DOHH2 (cell line): ENCODE measurements at regions not wholly inside any gene's neighbourhood (a gene's known extent, or its start where the extent isn't known, plus 50 kb on each side); places are given as distances from the start of the nearest gene placed in this dataset.

ENCODE experiments used
- H3F3A ChIP-seq: fragments of 200-600 bp; sonication (generic), shearing (Covaris generic); 2 replicates; pipeline ENCODE4 v1.6.0; 2016; ENCODE audit warnings: antibody characterized with exemption, mild to moderate bottlenecking; ENCODE audit not compliant: control insufficient read depth, insufficient read depth
- H3K27ac ChIP-seq: fragments of 200-600 bp; sonication (generic); 2 replicates; pipeline ENCODE4 v1.5.1; 2014; ENCODE audit warnings: low read depth, mild to moderate bottlenecking, low read length, moderate library complexity
- H3K27me3 ChIP-seq: fragments of 200-600 bp; sonication (generic); 2 replicates; pipeline ENCODE4 v1.6.1; 2014; ENCODE audit warnings: mild to moderate bottlenecking, low read length, mixed read lengths; ENCODE audit not compliant: control insufficient read depth
- H3K36me3 ChIP-seq: fragments of 200-600 bp; sonication (generic); 2 replicates; pipeline ENCODE4 v1.6.1; 2014; ENCODE audit warnings: mild to moderate bottlenecking, low read length, moderate library complexity, mixed read lengths; ENCODE audit not compliant: control insufficient read depth
- H3K4me1 ChIP-seq: fragments of 200-600 bp; sonication (generic); 2 replicates; pipeline ENCODE4 v1.6.1; 2014; ENCODE audit warnings: mild to moderate bottlenecking, low read length, mixed read lengths; ENCODE audit not compliant: control insufficient read depth
- H3K4me2 ChIP-seq: fragments of 200-600 bp; sonication (generic); 2 replicates; pipeline ENCODE4 v1.6.0; 2014; ENCODE audit warnings: mild to moderate bottlenecking, low read length, moderate library complexity
- H3K4me3 ChIP-seq: fragments of 200-600 bp; sonication (generic); 2 replicates; pipeline ENCODE4 v1.5.1; 2014; ENCODE audit warnings: mild to moderate bottlenecking, low read length, mixed read lengths
- H3K79me2 ChIP-seq: fragments of 200-600 bp; sonication (generic); 2 replicates; pipeline ENCODE4 v1.6.1; 2014; ENCODE audit warnings: mild to moderate bottlenecking, low read length, mixed read lengths; ENCODE audit not compliant: control insufficient read depth
- H3K9me2 ChIP-seq: fragments of 200-600 bp; sonication (generic); replicated peaks from 2 replicates; pipeline ENCODE4 v1.6.1; 2014; ENCODE audit warnings: mild to moderate bottlenecking, low read length, mixed read lengths; ENCODE audit not compliant: control insufficient read depth
- H3K9me3 ChIP-seq: fragments of 200-600 bp; sonication (generic); 2 replicates; pipeline ENCODE4 v1.6.1; 2014; ENCODE audit warnings: antibody characterized with exemption, low read length, mixed read lengths; ENCODE audit not compliant: control insufficient read depth, insufficient read depth
- H4K20me1 ChIP-seq: fragments of 200-600 bp; sonication (generic); 2 replicates; pipeline ENCODE4 v1.6.0; 2014; ENCODE audit warnings: low read depth, mild to moderate bottlenecking, antibody characterized with exemption, low read length, moderate library complexity; ENCODE audit not compliant: control insufficient read depth, insufficient read depth
- CTCF ChIP-seq: fragments of 200-600 bp; sonication (generic); IDR thresholded peaks from one replicate; pipeline ENCODE4 v1.5.1; 2014; ENCODE audit warnings: antibody characterized with exemption, mild to moderate bottlenecking, low read depth, low read length; ENCODE audit not compliant: poor library complexity, severe bottlenecking
- EZH2phosphoT487 ChIP-seq: fragments of 200-600 bp; sonication (generic); IDR thresholded peaks from 2 replicates; pipeline ENCODE4 v1.6.1; 2017; ENCODE audit warnings: borderline replicate concordance, mild to moderate bottlenecking, antibody characterized with exemption, low read length, moderate library complexity, mixed read lengths

DNA sequence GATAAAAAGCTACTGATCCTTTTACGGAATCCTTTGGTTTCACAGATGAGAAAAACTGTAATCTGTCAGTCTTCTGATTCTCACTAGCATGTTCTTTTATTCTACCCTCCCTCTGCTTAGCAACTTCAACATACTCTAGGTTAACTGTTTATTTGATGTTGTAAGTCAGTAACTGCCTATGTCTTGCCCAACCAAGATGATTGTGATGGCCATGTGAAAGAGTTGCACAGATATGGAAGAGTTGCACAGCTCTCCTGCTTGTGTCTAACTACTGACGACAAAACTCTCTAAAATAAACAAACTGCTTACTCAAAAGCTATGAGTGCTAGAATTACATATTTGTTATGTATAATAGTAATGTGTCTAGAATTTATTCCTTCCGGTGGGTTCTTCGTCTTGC, 227.3 kb upstream of the DAB2 start:
- Histone ChIP-seq H3F3A (no peaks in the 10 kb centered on the region), H3K4me2 (no peak overlapping the region), H3K36me3 (no peaks in the 10 kb centered on the region), H3K79me2 (no peaks in the 10 kb centered on the region), H3K9me2 (no peaks in the 10 kb centered on the region), H3K4me1 (no peaks in the 10 kb centered on the region), H3K27me3 (no peaks in the 10 kb centered on the region), H4K20me1 (no peaks in the 10 kb centered on the region), H3K27ac (no peak overlapping the region), H3K4me3 (no peak overlapping the region), H3K9me3 (no peaks in the 10 kb centered on the region)
- TF ChIP-seq EZH2phosphoT487: no peak
- TF ChIP-seq CTCF: no peak

- Histone ChIP-seq H3F3A (no peaks in the 10 kb centered on the region), H3K4me3 (no peak overlapping the region), H3K9me2 (no peaks in the 10 kb centered on the region), H3K9me3 (no peaks in the 10 kb centered on the region), H3K4me1 (no peaks in the 10 kb centered on the region), H3K27ac (no peak overlapping the region), H4K20me1 (no peaks in the 10 kb centered on the region), H3K36me3 (no peaks in the 10 kb centered on the region), H3K79me2 (no peaks in the 10 kb centered on the region), H3K4me2 (no peak overlapping the region), H3K27me3 (no peaks in the 10 kb centered on the region)
- no peak for TF ChIP-seq CTCF
- TF ChIP-seq EZH2phosphoT487: no peak
These were observed 225.4 kb upstream of the DAB2 start for GRCh38 chr5:39650008-39650762.

GRCh38 chr5:39648848-39649227, 224.1 kb upstream of the DAB2 start:
- no peaks in the 10 kb centered on the region for H4K20me1 ChIP-seq
- no peak overlapping the region for H3K4me2 ChIP-seq
- no peak overlapping the region for H3K27ac ChIP-seq
- TF ChIP-seq CTCF (no peak), EZH2phosphoT487 (no peak)
- no peaks in the 10 kb centered on the region for H3K36me3 ChIP-seq
- H3K4me1 ChIP-seq: no peaks in the 10 kb centered on the region
- no peaks in the 10 kb centered on the region for H3K9me3 ChIP-seq
- no peak overlapping the region for H3K4me3 ChIP-seq
- no peaks in the 10 kb centered on the region for H3K27me3 ChIP-seq
- H3K79me2 ChIP-seq: no peaks in the 10 kb centered on the region
- H3K9me2 ChIP-seq: no peaks in the 10 kb centered on the region
- no peaks in the 10 kb centered on the region for H3F3A ChIP-seq
